ENCODE measurements at regions not wholly inside any gene's neighbourhood (a gene's known extent, or its start where the extent isn't known, plus 50 kb on each side); places are given as distances from the start of the nearest gene placed in this dataset.
A peak's percentile ranks its signal among the peaks of the same experiment; 100 is the strongest.

DNA sequence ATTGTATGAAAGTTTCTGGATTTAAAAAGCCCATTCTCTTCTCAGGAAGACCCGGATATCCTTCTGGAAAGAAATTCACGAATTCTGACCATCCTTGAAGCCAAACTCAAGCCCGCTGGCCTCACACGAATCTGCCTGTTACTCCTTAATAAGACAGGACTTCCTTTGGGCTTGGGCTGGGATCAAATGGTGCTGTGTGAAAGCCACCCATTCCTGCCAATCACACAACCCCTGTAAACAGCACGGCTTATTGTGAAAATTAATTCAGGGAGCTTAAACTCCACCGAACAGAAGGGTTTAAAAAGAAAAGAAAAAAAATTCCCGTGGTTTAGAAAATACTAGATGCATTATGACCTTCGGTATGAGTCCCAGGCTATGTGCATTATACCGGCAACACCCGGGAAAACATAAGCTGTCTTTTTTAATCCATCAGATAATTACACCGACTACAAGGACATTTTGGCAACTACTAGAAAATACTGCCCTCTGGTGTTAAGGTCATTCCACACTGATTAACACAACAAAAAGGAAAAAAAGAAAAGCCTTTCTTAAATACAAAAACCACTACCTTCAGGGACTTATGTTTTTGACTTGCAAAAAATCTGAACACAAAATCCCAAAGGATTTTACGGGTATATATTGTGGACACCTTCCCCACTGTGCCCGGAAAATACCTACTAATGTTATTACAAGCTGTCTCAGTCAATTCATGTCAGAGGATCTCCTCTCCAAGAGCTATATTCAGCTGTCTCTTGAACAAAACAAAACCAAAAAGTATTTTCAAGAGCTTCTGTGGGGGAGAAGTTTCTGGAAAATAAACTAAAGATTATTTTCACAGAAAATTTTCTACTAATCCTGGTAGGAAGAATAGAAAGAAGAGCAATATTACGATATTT lies 76.0 kb upstream of the LSM14A start:
- Histone ChIP-seq H3K4me1 (ENCODE audit: insufficient read depth, low read length) (no peaks in the 10 kb centered on the region), H3K9ac (ENCODE audit: low read length) (no peak overlapping the region), H2AFZ (ENCODE audit: low read depth, low read length) (no peak overlapping the region), H3K4me3 (ENCODE audit: insufficient read depth, low read depth, low read length) (no peak overlapping the region), H3K27me3 (ENCODE audit: insufficient read depth, low read length) (peaks cover 2% of the 10 kb centered on the region), H3K27ac (ENCODE audit: low read depth, low read length) (no peak overlapping the region), H3K4me2 (ENCODE audit: low read length) (peak overlapping the region; percentile 38), H4K20me1 (ENCODE audit: insufficient read depth, low read length) (no peaks in the 10 kb centered on the region), H3K79me2 (ENCODE audit: insufficient read depth, low read length) (no peaks in the 10 kb centered on the region), H3K9me3 (ENCODE audit: insufficient read depth, low read depth, low read length) (no peaks in the 10 kb centered on the region), H3K36me3 (ENCODE audit: insufficient read depth, low read length) (no peaks in the 10 kb centered on the region)
- Mint-ChIP-seq H3K4me3 (ENCODE audit: unreplicated experiment) (peak overlapping the region; percentile 13), H3K9me3 (ENCODE audit: unreplicated experiment) (peaks cover 3% of the 10 kb centered on the region), H3K27me3 (ENCODE audit: low read depth, unreplicated experiment) (peaks cover 21% of the 10 kb centered on the region), H3K4me1 (ENCODE audit: low read depth, unreplicated experiment) (no peaks in the 10 kb centered on the region), H3K27ac (ENCODE audit: unreplicated experiment) (no peak overlapping the region), H3K36me3 (ENCODE audit: low read depth, unreplicated experiment) (no peaks in the 10 kb centered on the region)
- TF ChIP-seq, protein P1, sequence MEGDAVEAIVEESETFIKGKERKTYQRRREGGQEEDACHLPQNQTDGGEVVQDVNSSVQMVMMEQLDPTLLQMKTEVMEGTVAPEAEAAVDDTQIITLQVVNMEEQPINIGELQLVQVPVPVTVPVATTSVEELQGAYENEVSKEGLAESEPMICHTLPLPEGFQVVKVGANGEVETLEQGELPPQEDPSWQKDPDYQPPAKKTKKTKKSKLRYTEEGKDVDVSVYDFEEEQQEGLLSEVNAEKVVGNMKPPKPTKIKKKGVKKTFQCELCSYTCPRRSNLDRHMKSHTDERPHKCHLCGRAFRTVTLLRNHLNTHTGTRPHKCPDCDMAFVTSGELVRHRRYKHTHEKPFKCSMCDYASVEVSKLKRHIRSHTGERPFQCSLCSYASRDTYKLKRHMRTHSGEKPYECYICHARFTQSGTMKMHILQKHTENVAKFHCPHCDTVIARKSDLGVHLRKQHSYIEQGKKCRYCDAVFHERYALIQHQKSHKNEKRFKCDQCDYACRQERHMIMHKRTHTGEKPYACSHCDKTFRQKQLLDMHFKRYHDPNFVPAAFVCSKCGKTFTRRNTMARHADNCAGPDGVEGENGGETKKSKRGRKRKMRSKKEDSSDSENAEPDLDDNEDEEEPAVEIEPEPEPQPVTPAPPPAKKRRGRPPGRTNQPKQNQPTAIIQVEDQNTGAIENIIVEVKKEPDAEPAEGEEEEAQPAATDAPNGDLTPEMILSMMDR (IDR thresholded peaks at IDR 0.05; ENCODE audit: insufficient read depth, low read depth, low read length), result peak; percentile 68
- TF ChIP-seq EZH2 (IDR thresholded peaks at IDR 0.05; ENCODE audit: insufficient read depth, low read length), result no peak
- FAIRE-seq (peak; percentile 63), DNase-seq (ENCODE audit: low read depth) (peak; percentile 28)

DNA sequence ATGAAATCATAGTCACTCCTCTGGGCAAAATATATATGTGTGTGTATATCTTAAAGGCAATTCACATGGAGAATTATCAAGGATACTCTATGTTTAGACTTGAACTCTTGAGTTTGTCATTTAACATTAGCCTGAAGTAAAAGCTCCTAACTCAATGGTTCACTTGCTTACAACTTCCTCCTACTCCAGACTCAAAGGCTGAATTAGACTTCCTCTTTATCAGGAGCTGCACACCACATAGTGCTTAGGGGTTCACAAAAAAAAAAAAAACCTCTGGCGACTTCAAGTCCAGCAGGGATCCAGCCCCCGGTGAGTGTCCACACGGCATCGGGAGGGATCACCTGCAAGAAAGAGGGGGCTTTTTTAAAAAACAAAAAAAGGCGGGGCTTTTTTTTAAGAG lies 68.2 kb upstream of the LSM14A start:
- Mint-ChIP-seq H3K36me3 (ENCODE audit: low read depth, unreplicated experiment) (no peaks in the 10 kb centered on the region), H3K27me3 (ENCODE audit: low read depth, unreplicated experiment) (peaks cover 12% of the 10 kb centered on the region), H3K27ac (ENCODE audit: unreplicated experiment) (no peak overlapping the region), H3K9me3 (ENCODE audit: unreplicated experiment) (peaks cover 2% of the 10 kb centered on the region), H3K4me1 (ENCODE audit: low read depth, unreplicated experiment) (peaks cover 4% of the 10 kb centered on the region), H3K4me3 (ENCODE audit: unreplicated experiment) (no peak overlapping the region)
- no peak for DNase-seq (ENCODE audit: low read depth)
- Histone ChIP-seq H3K9ac (ENCODE audit: low read length) (no peak overlapping the region), H3K27ac (ENCODE audit: low read depth, low read length) (no peak overlapping the region), H3K9me3 (ENCODE audit: insufficient read depth, low read depth, low read length) (no peaks in the 10 kb centered on the region), H2AFZ (ENCODE audit: low read depth, low read length) (no peak overlapping the region), H3K36me3 (ENCODE audit: insufficient read depth, low read length) (no peaks in the 10 kb centered on the region), H3K4me3 (ENCODE audit: insufficient read depth, low read depth, low read length) (no peak overlapping the region), H3K79me2 (ENCODE audit: insufficient read depth, low read length) (no peaks in the 10 kb centered on the region), H3K4me2 (ENCODE audit: low read length) (no peak overlapping the region), H3K4me1 (ENCODE audit: insufficient read depth, low read length) (no peaks in the 10 kb centered on the region), H4K20me1 (ENCODE audit: insufficient read depth, low read length) (no peaks in the 10 kb centered on the region), H3K27me3 (ENCODE audit: insufficient read depth, low read length) (peaks cover 3% of the 10 kb centered on the region)
- FAIRE-seq, result no peak
- no peak for TF ChIP-seq EZH2 (IDR thresholded peaks at IDR 0.05; ENCODE audit: insufficient read depth, low read length)
- TF ChIP-seq, protein P1 (IDR thresholded peaks at IDR 0.05; ENCODE audit: insufficient read depth, low read depth, low read length), result no peak

DNA sequence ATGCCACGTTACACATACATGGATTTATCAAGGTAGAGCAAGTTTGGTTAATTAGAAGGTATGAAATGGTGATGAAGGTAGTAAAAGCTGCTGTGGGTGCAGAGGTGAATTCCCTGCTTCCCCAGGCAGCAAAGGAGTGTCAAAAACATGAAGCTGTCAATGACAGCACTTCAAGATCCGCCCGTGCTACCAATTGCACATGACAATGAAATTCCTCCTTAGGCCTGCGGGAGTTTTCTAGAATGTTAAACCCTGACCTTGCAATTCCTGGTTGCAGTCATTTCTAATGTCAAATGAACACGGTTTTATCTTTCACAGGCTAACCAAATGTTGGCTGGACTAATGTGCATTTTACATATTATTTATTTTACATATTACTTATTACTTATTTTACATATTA lies 67.7 kb upstream of the LSM14A start:
- Mint-ChIP-seq H3K36me3 (ENCODE audit: low read depth, unreplicated experiment) (no peaks in the 10 kb centered on the region), H3K27me3 (ENCODE audit: low read depth, unreplicated experiment) (peaks cover 8% of the 10 kb centered on the region), H3K4me3 (ENCODE audit: unreplicated experiment) (no peak overlapping the region), H3K4me1 (ENCODE audit: low read depth, unreplicated experiment) (peaks cover 4% of the 10 kb centered on the region), H3K27ac (ENCODE audit: unreplicated experiment) (no peak overlapping the region), H3K9me3 (ENCODE audit: unreplicated experiment) (peaks cover 2% of the 10 kb centered on the region)
- H3K4me2 ChIP-seq (ENCODE audit: low read length), result no peak overlapping the region
- no peaks in the 10 kb centered on the region for H3K9me3 ChIP-seq (ENCODE audit: insufficient read depth, low read depth, low read length)
- DNase-seq (ENCODE audit: low read depth), result no peak
- H2AFZ ChIP-seq (ENCODE audit: low read depth, low read length), result no peak overlapping the region
- H3K4me3 ChIP-seq (ENCODE audit: insufficient read depth, low read depth, low read length), result no peak overlapping the region
- TF ChIP-seq, protein P1 (IDR thresholded peaks at IDR 0.05; ENCODE audit: insufficient read depth, low read depth, low read length), result no peak
- H3K27ac ChIP-seq (ENCODE audit: low read depth, low read length), result no peak overlapping the region
- H3K36me3 ChIP-seq (ENCODE audit: insufficient read depth, low read length), result no peaks in the 10 kb centered on the region
- no peaks in the 10 kb centered on the region for H3K79me2 ChIP-seq (ENCODE audit: insufficient read depth, low read length)
- no peaks in the 10 kb centered on the region for H3K4me1 ChIP-seq (ENCODE audit: insufficient read depth, low read length)
- H3K9ac ChIP-seq (ENCODE audit: low read length), result no peak overlapping the region
- no peaks in the 10 kb centered on the region for H4K20me1 ChIP-seq (ENCODE audit: insufficient read depth, low read length)
- no peak for FAIRE-seq
- H3K27me3 ChIP-seq (ENCODE audit: insufficient read depth, low read length), result peaks cover 3% of the 10 kb centered on the region

Data from astrocyte (in vitro differentiated cells and primary cell).